Endothelial cell of umbilical vein (primary cell): ENCODE measurements at regions not wholly inside any gene's neighbourhood (a gene's known extent, or its start where the extent isn't known, plus 50 kb on each side); places are given as distances from the start of the nearest gene placed in this dataset.

Experiments used
- BruUV-seq: library from RNA; stranded (reverse); fragments of 400-500 nt; replicated peaks from 2 replicates; lab custom pipeline; 2021; lab: Mats Ljungman, UMichigan
- CTCF ChIA-PET: fragments of 300-600, 350-600 bp; sonication (Branson Sonifier 250); formaldehyde crosslinking; loops from one replicate; lab custom pipeline; 2021; ENCODE audit warnings: antibody characterized with exemption, inconsistent platforms; lab: Charles Lee
- POLR2A ChIA-PET: fragments of 300-600, 350-600 bp; sonication (Branson Sonifier 250); formaldehyde crosslinking; loops from one replicate; lab custom pipeline; 2021; ENCODE audit warnings: antibody characterized with exemption, inconsistent platforms; lab: Charles Lee
- DNase-seq: peaks from one replicate; pipeline ENCODE4 v3.0.0-alpha.2; 2011; ENCODE audit warnings: low read depth, low spot score
- FAIRE-seq: peaks from 2 replicates; lab custom pipeline; 2011; peaks lifted over from hg19 to GRCh38; lab: Jason Lieb, UNC
- H2AFZ ChIP-seq: 2 replicates; pipeline ENCODE4 v1.6.0; 2012; ENCODE audit warnings: low read depth, low read length, control low read depth, inconsistent platforms
- H3K27ac ChIP-seq: 2 replicates; pipeline ENCODE4 v1.5.1; 2011; ENCODE audit warnings: low read depth, mild to moderate bottlenecking, control low read depth, low read length, moderate library complexity; ENCODE audit not compliant: insufficient read depth
- H3K27me3 ChIP-seq, 2 experiments: 2 replicates each; pipeline versions ENCODE4 v1.6.0 to v1.6.1; 2011; ENCODE audit warnings: low read length in 2 of 2, mixed read lengths in 1 of 2; ENCODE audit not compliant: control insufficient read depth in 2 of 2, insufficient read depth in 2 of 2
- H3K36me3 ChIP-seq, 2 experiments: 2 replicates in 1 of 2; 3 replicates in 1 of 2; pipeline ENCODE4 v1.5.1; 2011; ENCODE audit warnings: low read length in 2 of 2, mild to moderate bottlenecking in 1 of 2, moderate library complexity in 1 of 2; ENCODE audit not compliant: control insufficient read depth in 2 of 2, insufficient read depth in 2 of 2; ENCODE audit errors: extremely low read depth in 1 of 2
- H3K4me1 ChIP-seq: 3 replicates; pipeline ENCODE4 v1.5.1; 2011; ENCODE audit warnings: mild to moderate bottlenecking, low read length; ENCODE audit not compliant: control insufficient read depth, insufficient read depth; ENCODE audit errors: extremely low read depth
- H3K4me2 ChIP-seq: 2 replicates; pipeline ENCODE4 v1.6.1; 2011; ENCODE audit warnings: low read length, control low read depth, mixed read lengths; ENCODE audit not compliant: insufficient read depth
- H3K4me3 ChIP-seq, 3 experiments: fragments of 200-600 bp in 1 of 3; sonication (generic), shearing (Covaris generic) in 1 of 3; replicated peaks in 1 of 3; 2 replicates each; pipeline ENCODE4 v1.5.1; 2011 to 2016; ENCODE audit warnings: control low read depth in 3 of 3, low read length in 3 of 3, mild to moderate bottlenecking in 2 of 3, inconsistent platforms in 1 of 3, low read depth in 1 of 3, moderate library complexity in 1 of 3; ENCODE audit not compliant: insufficient read depth in 1 of 3
- H3K79me2 ChIP-seq: 2 replicates; pipeline ENCODE4 v1.6.0; 2012; ENCODE audit warnings: low read length, inconsistent platforms; ENCODE audit not compliant: control insufficient read depth, insufficient read depth
- H3K9ac ChIP-seq: replicated peaks from 2 replicates; pipeline ENCODE3; 2011; ENCODE audit warnings: low read length, control low read depth; ENCODE audit not compliant: insufficient read depth; ENCODE audit errors: extremely low read depth
- H3K9me1 ChIP-seq: replicated peaks from 3 replicates; pipeline ENCODE4 v1.6.0; 2011; ENCODE audit warnings: mild to moderate bottlenecking, low read length; ENCODE audit not compliant: control insufficient read depth, insufficient read depth; ENCODE audit errors: extremely low read depth
- H3K9me3 ChIP-seq: replicated peaks from 2 replicates; pipeline ENCODE4 v1.5.1; 2012; ENCODE audit warnings: low read length, inconsistent platforms; ENCODE audit not compliant: control insufficient read depth, insufficient read depth
- H4K20me1 ChIP-seq: replicated peaks from 2 replicates; pipeline ENCODE3; 2011; ENCODE audit warnings: mild to moderate bottlenecking, low read length; ENCODE audit not compliant: control insufficient read depth, insufficient read depth; ENCODE audit errors: extremely low read depth
- EZH2 ChIP-seq: IDR thresholded peaks from 2 replicates; pipeline ENCODE4 v1.6.1; 2012; ENCODE audit warnings: borderline replicate concordance, low read depth, mild to moderate bottlenecking, moderate library complexity, low read length, inconsistent platforms; ENCODE audit not compliant: severe bottlenecking
- FOS ChIP-seq: IDR thresholded peaks from 2 replicates; pipeline ENCODE4 v1.6.1; 2011; ENCODE audit warnings: mild to moderate bottlenecking, low read length, moderate library complexity, borderline replicate concordance; ENCODE audit not compliant: insufficient read depth
- GATA2 ChIP-seq: IDR thresholded peaks from 2 replicates; pipeline ENCODE4 v1.7.0; 2011; ENCODE audit warnings: low read depth, mild to moderate bottlenecking, moderate library complexity, mixed read lengths, low read length; ENCODE audit not compliant: insufficient read length, insufficient read depth
- JUN ChIP-seq: IDR thresholded peaks from 2 replicates; pipeline ENCODE4 v1.6.1; 2011; ENCODE audit warnings: borderline replicate concordance, low read depth; ENCODE audit not compliant: insufficient read length, insufficient read depth
- MYC ChIP-seq: IDR thresholded peaks from one replicate; pipeline ENCODE4 v1.6.1; 2011; ENCODE audit warnings: mild to moderate bottlenecking, low read depth, low read length
- POLR2A ChIP-seq: IDR thresholded peaks from 2 replicates; pipeline ENCODE4 v1.6.1; 2012; ENCODE audit warnings: low read depth, mild to moderate bottlenecking, control low read depth, low read length
- POLR2AphosphoS5 ChIP-seq: IDR thresholded peaks from 2 replicates; pipeline ENCODE4 v1.6.1; 2012; ENCODE audit warnings: low read depth, mild to moderate bottlenecking, control low read depth, low read length, moderate library complexity; ENCODE audit not compliant: insufficient read depth
- dilution Hi-C: fragments of 300-500 bp; cut with MboI; formaldehyde crosslinking; loops from one replicate; pipeline ENCODE4 v1.15.0; 2019; ENCODE audit warnings: low sequenced_read_pairs; ENCODE audit not compliant: extremely low pct_ligation_motif_present
- intact Hi-C: fragments of 100-400 bp; cut with micrococcal nuclease; formaldehyde crosslinking; loops from one replicate; pipeline ENCODE4 v1.10.0; 2022
- TF ChIP-seq, protein P1 (sequence below), 2 donors: IDR thresholded peaks; 1 replicate in 1 of 2; 2 replicates in 1 of 2; pipeline ENCODE4 v1.5.1; 2011; ENCODE audit warnings: low read length in 2 of 2, mild to moderate bottlenecking in 2 of 2, moderate library complexity in 2 of 2, control low read depth in 1 of 2, inconsistent platforms in 1 of 2, low read depth in 1 of 2; ENCODE audit not compliant: insufficient read depth in 1 of 2; ENCODE audit errors: extremely low read depth in 1 of 2
- TF ChIP-seq, protein P2 (sequence below): IDR thresholded peaks from 2 replicates; pipeline ENCODE4 v1.6.1; 2011; ENCODE audit not compliant: insufficient read depth, insufficient read length

DNA sequence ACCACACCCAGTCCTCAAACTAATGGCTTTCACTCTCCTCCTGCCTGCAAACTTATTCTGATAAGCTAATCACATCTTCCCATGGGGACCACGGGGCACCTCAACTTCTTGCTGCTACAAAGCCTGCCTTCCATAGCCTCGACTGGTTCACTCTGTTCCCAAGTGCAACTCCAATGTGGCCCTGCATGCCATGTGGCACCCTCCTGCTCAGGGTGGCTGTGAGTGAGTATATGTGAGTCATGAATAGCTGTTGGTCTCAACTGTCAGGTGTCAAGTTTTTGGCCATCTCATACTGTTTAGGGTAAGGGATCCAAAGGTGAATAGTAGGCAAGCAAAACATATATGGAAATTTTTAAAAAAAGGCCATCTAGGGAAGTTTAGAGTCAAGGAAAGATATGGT, 276.1 kb upstream of the DCC start:
- DNase-seq (no peak), FAIRE-seq (no peak)
- no peaks in the 10 kb centered on the region for H3K9me1 ChIP-seq
- H3K36me3 ChIP-seq, result no peaks in the 10 kb centered on the region
- H3K4me2 ChIP-seq, result no peak overlapping the region
- no peak overlapping the region for H3K27ac ChIP-seq
- no peaks in the 10 kb centered on the region for H4K20me1 ChIP-seq
- H2AFZ ChIP-seq, result no peak overlapping the region
- POLR2A ChIA-PET, result no interaction called here
- dilution Hi-C loops (no loop called here), intact Hi-C loops (no loop called here)
- H3K9me3 ChIP-seq, result peaks cover 3% of the 10 kb centered on the region
- no peaks in the 10 kb centered on the region for H3K79me2 ChIP-seq
- no peak overlapping the region for H3K9ac ChIP-seq
- CTCF ChIA-PET, result no interaction called here
- no peaks in the 10 kb centered on the region for H3K27me3 ChIP-seq
- no peaks in the 10 kb centered on the region for H3K4me1 ChIP-seq
- no TSS peak for BruUV-seq
- no peak overlapping the region for H3K4me3 ChIP-seq
- TF ChIP-seq POLR2AphosphoS5 (no peak), POLR2A (no peak), GATA2 (no peak), MYC (no peak), JUN (no peak), EZH2 (no peak), FOS (no peak)
- TF ChIP-seq, protein P1, sequence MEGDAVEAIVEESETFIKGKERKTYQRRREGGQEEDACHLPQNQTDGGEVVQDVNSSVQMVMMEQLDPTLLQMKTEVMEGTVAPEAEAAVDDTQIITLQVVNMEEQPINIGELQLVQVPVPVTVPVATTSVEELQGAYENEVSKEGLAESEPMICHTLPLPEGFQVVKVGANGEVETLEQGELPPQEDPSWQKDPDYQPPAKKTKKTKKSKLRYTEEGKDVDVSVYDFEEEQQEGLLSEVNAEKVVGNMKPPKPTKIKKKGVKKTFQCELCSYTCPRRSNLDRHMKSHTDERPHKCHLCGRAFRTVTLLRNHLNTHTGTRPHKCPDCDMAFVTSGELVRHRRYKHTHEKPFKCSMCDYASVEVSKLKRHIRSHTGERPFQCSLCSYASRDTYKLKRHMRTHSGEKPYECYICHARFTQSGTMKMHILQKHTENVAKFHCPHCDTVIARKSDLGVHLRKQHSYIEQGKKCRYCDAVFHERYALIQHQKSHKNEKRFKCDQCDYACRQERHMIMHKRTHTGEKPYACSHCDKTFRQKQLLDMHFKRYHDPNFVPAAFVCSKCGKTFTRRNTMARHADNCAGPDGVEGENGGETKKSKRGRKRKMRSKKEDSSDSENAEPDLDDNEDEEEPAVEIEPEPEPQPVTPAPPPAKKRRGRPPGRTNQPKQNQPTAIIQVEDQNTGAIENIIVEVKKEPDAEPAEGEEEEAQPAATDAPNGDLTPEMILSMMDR (IDR thresholded peaks at IDR 0.05; ENCODE audit: extremely low read depth in 1 of 2, insufficient read depth in 1 of 2, low read depth in 1 of 2, low read length in 2 of 2), result no peak
- TF ChIP-seq, protein P2, sequence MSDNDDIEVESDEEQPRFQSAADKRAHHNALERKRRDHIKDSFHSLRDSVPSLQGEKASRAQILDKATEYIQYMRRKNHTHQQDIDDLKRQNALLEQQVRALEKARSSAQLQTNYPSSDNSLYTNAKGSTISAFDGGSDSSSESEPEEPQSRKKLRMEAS, result no peak
